Middle frontal gyrus (tissue), 1 donor: ENCODE measurements at regions not wholly inside any gene's neighbourhood (a gene's known extent, or its start where the extent isn't known, plus 50 kb on each side); places are given as distances from the start of the nearest gene placed in this dataset.
"Not testable (repeated sequence)": the region's sequence is repeated elsewhere in the genome, so short reads cannot be mapped to it uniquely, and the experiment has no call there.

Source experiments
- DNase-seq: peaks from one replicate; pipeline ENCODE4 v3.0.0-alpha.2; 2015; ENCODE audit warnings: low spot score; ENCODE audit errors: extremely low spot score

- no peak for DNase-seq
Observed at GRCh38 chr6:20340068-20340848, 61.4 kb upstream of the E2F3 start.

GRCh38 chr6:20341096-20341495, 60.6 kb upstream of the E2F3 start:
- no peak for DNase-seq

GRCh38 chr6:20341564-20341963, 60.1 kb upstream of the E2F3 start:
- DNase-seq: no peak

- not testable (repeated sequence) for DNase-seq
Observed at GRCh38 chr6:20346948-20347347, 54.7 kb upstream of the E2F3 start.

GRCh38 chr6:20348041-20348440, 53.6 kb upstream of the E2F3 start:
- no peak for DNase-seq

GRCh38 chr6:20349225-20349624, 52.5 kb upstream of the E2F3 start:
- DNase-seq: no peak

GRCh38 chr6:20350215-20350614, 51.5 kb upstream of the E2F3 start:
- DNase-seq: no peak

GRCh38 chr6:20351534-20351933, 50.1 kb upstream of the E2F3 start:
- DNase-seq: no peak
